HEK293 (cell line): ENCODE measurements at regions not wholly inside any gene's neighbourhood (a gene's known extent, or its start where the extent isn't known, plus 50 kb on each side); places are given as distances from the start of the nearest gene placed in this dataset.
A peak's percentile ranks its signal among the peaks of the same experiment; 100 is the strongest.

Experiments
- CTCF ChIA-PET: fragments of 350-600 bp; formaldehyde crosslinking; extraction: SDS; loops from one replicate; lab custom pipeline; 2021; ENCODE audit warnings: antibody characterized with exemption; lab: Yijun Ruan, JAX
- POLR2A ChIA-PET: fragments of 300-600 bp; formaldehyde crosslinking; extraction: SDS; loops from one replicate; lab custom pipeline; 2020; ENCODE audit warnings: antibody characterized with exemption, inconsistent platforms; lab: Yijun Ruan, JAX
- H3K27ac ChIP-seq: fragments of 200-500 bp; sonication (Bioruptor generic); 2 replicates; pipeline ENCODE4 v1.5.1; 2014; ENCODE audit warnings: low read depth, low read length, control low read depth, inconsistent platforms; ENCODE audit errors: extremely low read depth
- H3K36me3 ChIP-seq, 2 experiments: fragments of 200-500 bp in 1 of 2; sonication (Bioruptor generic) in 1 of 2; 1 replicate in 1 of 2; 2 replicates in 1 of 2; pipeline ENCODE4 v1.5.1; 2014 to 2017; ENCODE audit warnings: inconsistent platforms in 2 of 2, low read length in 2 of 2; ENCODE audit not compliant: control insufficient read depth in 2 of 2, insufficient read depth in 1 of 2
- H3K4me1 ChIP-seq: fragments of 200-500 bp; sonication (Bioruptor generic); 2 replicates; pipeline ENCODE4 v1.5.1; 2014; ENCODE audit warnings: mild to moderate bottlenecking, low read length, inconsistent platforms; ENCODE audit not compliant: control insufficient read depth, insufficient read depth
- H3K4me3 ChIP-seq: 2 replicates; pipeline ENCODE4 v1.5.1; 2011; ENCODE audit warnings: low read depth, mild to moderate bottlenecking, control low read depth, low read length, moderate library complexity
- H3K9me3 ChIP-seq: fragments of 200-500 bp; sonication (Bioruptor generic); 2 replicates; pipeline ENCODE4 v1.5.1; 2014; ENCODE audit warnings: low read depth, low read length, inconsistent platforms; ENCODE audit not compliant: control insufficient read depth, insufficient read depth
- FEZF1 ChIP-seq: fragments of 450-650 bp; formaldehyde crosslinking; IDR thresholded peaks from 2 replicates; pipeline ENCODE4 v1.5.1; 2016; ENCODE audit warnings: missing biosample characterization, missing genetic modification characterization
- HIC1 ChIP-seq: fragments of 450-650 bp; formaldehyde crosslinking; IDR thresholded peaks from 2 replicates; pipeline ENCODE4 v1.5.1; 2016; ENCODE audit warnings: missing biosample characterization, missing genetic modification characterization
- KLF16 ChIP-seq: fragments of 450-650 bp; formaldehyde crosslinking; IDR thresholded peaks from 2 replicates; pipeline ENCODE4 v1.5.1; 2017; ENCODE audit warnings: missing biosample characterization, missing genetic modification characterization
- MYNN ChIP-seq: fragments of 450-650 bp; formaldehyde crosslinking; IDR thresholded peaks from 2 replicates; pipeline ENCODE4 v1.5.1; 2016; ENCODE audit warnings: missing biosample characterization, missing genetic modification characterization, borderline replicate concordance
- MZF1 ChIP-seq: fragments of 450-650 bp; formaldehyde crosslinking; IDR thresholded peaks from 2 replicates; pipeline ENCODE4 v1.5.1; 2017; ENCODE audit warnings: missing biosample characterization, missing genetic modification characterization, borderline replicate concordance
- WT1 ChIP-seq: fragments of 450-650 bp; formaldehyde crosslinking; IDR thresholded peaks from 2 replicates; pipeline ENCODE4 v1.5.1; 2016; ENCODE audit warnings: missing biosample characterization, missing genetic modification characterization
- ZBTB17 ChIP-seq: fragments of 450-650 bp; formaldehyde crosslinking; IDR thresholded peaks from 2 replicates; pipeline ENCODE4 v1.5.1; 2016; ENCODE audit warnings: missing biosample characterization, missing genetic modification characterization
- ZBTB20 ChIP-seq: fragments of 450-650 bp; formaldehyde crosslinking; IDR thresholded peaks from 2 replicates; pipeline ENCODE4 v1.5.1; 2016; ENCODE audit warnings: missing biosample characterization, missing genetic modification characterization
- ZBTB21 ChIP-seq: fragments of 450-650 bp; formaldehyde crosslinking; IDR thresholded peaks from 2 replicates; pipeline ENCODE4 v1.5.1; 2017; ENCODE audit warnings: missing biosample characterization, missing genetic modification characterization
- ZBTB48 ChIP-seq: fragments of 450-650 bp; formaldehyde crosslinking; IDR thresholded peaks from 2 replicates; pipeline ENCODE4 v1.5.1; 2016; ENCODE audit warnings: missing biosample characterization, missing genetic modification characterization
- ZFP69B ChIP-seq: fragments of 450-650 bp; formaldehyde crosslinking; IDR thresholded peaks from 2 replicates; pipeline ENCODE4 v1.5.1; 2016; ENCODE audit warnings: missing biosample characterization, missing genetic modification characterization
- ZNF155 ChIP-seq: fragments of 450-650 bp; formaldehyde crosslinking; IDR thresholded peaks from 2 replicates; pipeline ENCODE4 v1.5.1; 2016; ENCODE audit warnings: missing biosample characterization, missing genetic modification characterization
- ZNF23 ChIP-seq: fragments of 450-650 bp; formaldehyde crosslinking; IDR thresholded peaks from 2 replicates; pipeline ENCODE4 v1.5.1; 2016; ENCODE audit warnings: missing biosample characterization, missing genetic modification characterization, borderline replicate concordance
- ZNF24 ChIP-seq: fragments of 450-650 bp; formaldehyde crosslinking; IDR thresholded peaks from 2 replicates; pipeline ENCODE4 v1.5.1; 2016; ENCODE audit warnings: missing biosample characterization, missing genetic modification characterization
- ZNF354C ChIP-seq: fragments of 450-650 bp; formaldehyde crosslinking; IDR thresholded peaks from 2 replicates; pipeline ENCODE4 v1.5.1; 2016; ENCODE audit warnings: missing biosample characterization, missing genetic modification characterization, low read depth, borderline replicate concordance
- ZNF37A ChIP-seq: fragments of 450-650 bp; IDR thresholded peaks from 2 replicates; pipeline ENCODE4 v1.5.1; 2018; ENCODE audit warnings: missing biosample characterization, missing genetic modification characterization
- ZNF549 ChIP-seq: fragments of 450-650 bp; IDR thresholded peaks from 2 replicates; pipeline ENCODE4 v1.5.1; 2018; ENCODE audit warnings: missing biosample characterization, missing genetic modification characterization, mild to moderate bottlenecking, inconsistent platforms, moderate library complexity
- ZNF596 ChIP-seq: fragments of 450-650 bp; IDR thresholded peaks from 2 replicates; pipeline ENCODE4 v1.5.0; 2018; ENCODE audit warnings: missing biosample characterization, mild to moderate bottlenecking, missing genetic modification characterization, moderate library complexity
- ZNF624 ChIP-seq: fragments of 450-650 bp; formaldehyde crosslinking; IDR thresholded peaks from 2 replicates; pipeline ENCODE4 v1.5.1; 2017; ENCODE audit warnings: missing biosample characterization, missing genetic modification characterization
- ZNF639 ChIP-seq: fragments of 450-650 bp; formaldehyde crosslinking; IDR thresholded peaks from 2 replicates; pipeline ENCODE4 v1.5.1; 2016; ENCODE audit warnings: missing biosample characterization, missing genetic modification characterization
- ZNF645 ChIP-seq: fragments of 450-650 bp; formaldehyde crosslinking; IDR thresholded peaks from 2 replicates; pipeline ENCODE4; 2016; ENCODE audit warnings: missing biosample characterization, missing genetic modification characterization
- ZNF670 ChIP-seq: fragments of 450-650 bp; formaldehyde crosslinking; IDR thresholded peaks from 2 replicates; pipeline ENCODE4 v1.5.1; 2016; ENCODE audit warnings: missing biosample characterization, missing genetic modification characterization, low read depth
- ZNF792 ChIP-seq: fragments of 450-650 bp; formaldehyde crosslinking; IDR thresholded peaks from 2 replicates; pipeline ENCODE4 v1.5.1; 2016; ENCODE audit warnings: missing biosample characterization, missing genetic modification characterization
- ZSCAN4 ChIP-seq: fragments of 450-650 bp; formaldehyde crosslinking; IDR thresholded peaks from 2 replicates; pipeline ENCODE4 v1.5.1; 2017; ENCODE audit warnings: missing biosample characterization, missing genetic modification characterization
- TF ChIP-seq, protein P1 (sequence below): fragments of 450-650 bp; formaldehyde crosslinking; IDR thresholded peaks from 2 replicates; pipeline ENCODE4 v1.5.1; 2016; ENCODE audit warnings: missing biosample characterization, missing genetic modification characterization

GRCh38 chr21:16241479-16241963, 511.7 kb downstream of the USP25 start (continued):
- TF ChIP-seq FEZF1 (peak; percentile 37; the same call in 1 of the 2 replicates), HIC1 (0 out of 2 replicates have a peak, but pooled peaks have one; percentile 11)

DNA sequence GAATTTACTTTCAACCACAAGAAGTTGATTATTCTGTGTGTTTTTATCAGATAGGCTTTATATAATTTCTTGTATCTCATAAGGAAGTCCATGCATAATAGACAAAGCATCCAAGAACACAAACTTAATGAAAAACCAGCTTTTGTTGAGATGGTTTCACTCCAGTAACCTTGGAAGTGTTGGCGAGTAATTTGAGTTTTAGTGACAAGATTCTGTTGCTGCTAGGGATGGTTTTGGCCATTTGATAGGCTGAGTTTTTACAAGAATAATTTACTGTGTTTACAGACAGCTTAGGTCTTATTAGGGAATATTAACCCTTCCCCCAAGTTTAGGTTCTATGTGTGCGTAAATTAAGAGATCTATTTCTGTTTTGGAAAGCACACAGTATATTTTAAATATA, 513.6 kb downstream of the USP25 start:
- ChIA-PET POLR2A (no interaction called here), CTCF (interaction anchor here (0.7 kb wide), 1 partner anchor 349 kb away, joined by 3 read pairs; no protein-coding TSS in a partner anchor)
- TF ChIP-seq ZBTB17 (tag by site-specific recombination) = no peak
- no peak for TF ChIP-seq ZNF670 (tag by site-specific recombination)
- TF ChIP-seq ZNF24 (tag by site-specific recombination) = no peak
- no peak for TF ChIP-seq ZNF645
- no peak for TF ChIP-seq ZNF37A (tag by site-specific recombination)
- TF ChIP-seq ZNF354C = no peak
- no peak for TF ChIP-seq ZBTB48
- no peak for TF ChIP-seq ZNF549 (tag by site-specific recombination)
- TF ChIP-seq ZNF596 (tag by site-specific recombination) = no peak
- TF ChIP-seq MYNN (tag by site-specific recombination) = no peak
- H3K27ac ChIP-seq = no peak overlapping the region
- H3K9me3 ChIP-seq = no peaks in the 10 kb centered on the region
- H3K4me1 ChIP-seq = peaks cover 13% of the 10 kb centered on the region
- H3K4me3 ChIP-seq = no peak overlapping the region
- no peaks in the 10 kb centered on the region for H3K36me3 ChIP-seq

- Histone ChIP-seq H3K27ac (no peak overlapping the region), H3K36me3 (no peaks in the 10 kb centered on the region), H3K4me1 (peaks cover 10% of the 10 kb centered on the region), H3K9me3 (no peaks in the 10 kb centered on the region), H3K4me3 (no peak overlapping the region)
- ChIA-PET POLR2A (no interaction called here), CTCF (no interaction called here)
- TF ChIP-seq ZNF155 (tag by site-specific recombination) = no peak
- TF ChIP-seq, protein P1, sequence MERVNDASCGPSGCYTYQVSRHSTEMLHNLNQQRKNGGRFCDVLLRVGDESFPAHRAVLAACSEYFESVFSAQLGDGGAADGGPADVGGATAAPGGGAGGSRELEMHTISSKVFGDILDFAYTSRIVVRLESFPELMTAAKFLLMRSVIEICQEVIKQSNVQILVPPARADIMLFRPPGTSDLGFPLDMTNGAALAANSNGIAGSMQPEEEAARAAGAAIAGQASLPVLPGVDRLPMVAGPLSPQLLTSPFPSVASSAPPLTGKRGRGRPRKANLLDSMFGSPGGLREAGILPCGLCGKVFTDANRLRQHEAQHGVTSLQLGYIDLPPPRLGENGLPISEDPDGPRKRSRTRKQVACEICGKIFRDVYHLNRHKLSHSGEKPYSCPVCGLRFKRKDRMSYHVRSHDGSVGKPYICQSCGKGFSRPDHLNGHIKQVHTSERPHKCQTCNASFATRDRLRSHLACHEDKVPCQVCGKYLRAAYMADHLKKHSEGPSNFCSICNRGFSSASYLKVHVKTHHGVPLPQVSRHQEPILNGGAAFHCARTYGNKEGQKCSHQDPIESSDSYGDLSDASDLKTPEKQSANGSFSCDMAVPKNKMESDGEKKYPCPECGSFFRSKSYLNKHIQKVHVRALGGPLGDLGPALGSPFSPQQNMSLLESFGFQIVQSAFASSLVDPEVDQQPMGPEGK (tag by site-specific recombination) = no peak
- no peak for TF ChIP-seq ZNF23 (tag by site-specific recombination)
Observed at GRCh38 chr21:16248705-16249104, 518.9 kb downstream of the USP25 start.

GRCh38 chr21:16250273-16250672, 520.5 kb downstream of the USP25 start:
- Histone ChIP-seq H3K36me3 (no peaks in the 10 kb centered on the region), H3K9me3 (no peaks in the 10 kb centered on the region), H3K27ac (no peak overlapping the region), H3K4me3 (no peak overlapping the region), H3K4me1 (peaks cover 10% of the 10 kb centered on the region)
- ChIA-PET CTCF (no interaction called here), POLR2A (interaction anchor here (0.6 kb wide), 2 partner anchors 17 to 1164 kb away, joined by 3 to 8 read pairs; no protein-coding TSS in a partner anchor)
- TF ChIP-seq ZNF639 (tag by site-specific recombination) (no peak), ZBTB21 (tag by site-specific recombination) (no peak), ZSCAN4 (tag by site-specific recombination) (no peak), ZBTB20 (no peak), WT1 (no peak), MZF1 (tag by site-specific recombination) (no peak), ZNF624 (tag by site-specific recombination) (no peak), ZNF792 (tag by site-specific recombination) (no peak), ZFP69B (tag by site-specific recombination) (no peak), KLF16 (no peak)
